ENCODE measurements at regions not wholly inside any gene's neighbourhood (a gene's known extent, or its start where the extent isn't known, plus 50 kb on each side); places are given as distances from the start of the nearest gene placed in this dataset.

DNA sequence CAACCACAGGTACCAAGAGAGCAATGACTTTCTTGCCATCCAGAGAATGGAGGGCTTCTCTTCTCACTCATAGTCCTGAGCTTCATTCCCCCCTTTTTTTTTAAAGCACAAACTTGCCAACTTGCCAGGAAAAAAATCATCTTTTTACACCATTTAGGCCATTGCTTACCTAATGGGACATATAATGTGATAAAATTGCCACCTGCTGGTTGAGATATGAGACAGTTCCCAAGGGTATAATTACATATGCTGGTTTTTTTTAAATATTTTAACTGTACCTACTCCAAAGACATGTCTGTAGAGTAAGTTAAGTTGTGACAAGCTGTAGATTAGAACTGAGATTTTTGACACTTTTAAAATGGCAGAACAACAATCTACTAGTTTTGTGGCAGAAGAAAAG is 519.1 kb upstream of the SEL1L start:
- TF ChIP-seq POLR2A (IDR thresholded peaks at IDR 0.05; ENCODE audit: extremely low read depth, insufficient read length) (no peak), MYC (IDR thresholded peaks at IDR 0.05; ENCODE audit: low read depth, low read length) (no peak)
- TF ChIP-seq, protein P1, sequence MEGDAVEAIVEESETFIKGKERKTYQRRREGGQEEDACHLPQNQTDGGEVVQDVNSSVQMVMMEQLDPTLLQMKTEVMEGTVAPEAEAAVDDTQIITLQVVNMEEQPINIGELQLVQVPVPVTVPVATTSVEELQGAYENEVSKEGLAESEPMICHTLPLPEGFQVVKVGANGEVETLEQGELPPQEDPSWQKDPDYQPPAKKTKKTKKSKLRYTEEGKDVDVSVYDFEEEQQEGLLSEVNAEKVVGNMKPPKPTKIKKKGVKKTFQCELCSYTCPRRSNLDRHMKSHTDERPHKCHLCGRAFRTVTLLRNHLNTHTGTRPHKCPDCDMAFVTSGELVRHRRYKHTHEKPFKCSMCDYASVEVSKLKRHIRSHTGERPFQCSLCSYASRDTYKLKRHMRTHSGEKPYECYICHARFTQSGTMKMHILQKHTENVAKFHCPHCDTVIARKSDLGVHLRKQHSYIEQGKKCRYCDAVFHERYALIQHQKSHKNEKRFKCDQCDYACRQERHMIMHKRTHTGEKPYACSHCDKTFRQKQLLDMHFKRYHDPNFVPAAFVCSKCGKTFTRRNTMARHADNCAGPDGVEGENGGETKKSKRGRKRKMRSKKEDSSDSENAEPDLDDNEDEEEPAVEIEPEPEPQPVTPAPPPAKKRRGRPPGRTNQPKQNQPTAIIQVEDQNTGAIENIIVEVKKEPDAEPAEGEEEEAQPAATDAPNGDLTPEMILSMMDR (IDR thresholded peaks at IDR 0.05; ENCODE audit: low read depth, low read length): no peak
- TF ChIP-seq, protein P2, sequence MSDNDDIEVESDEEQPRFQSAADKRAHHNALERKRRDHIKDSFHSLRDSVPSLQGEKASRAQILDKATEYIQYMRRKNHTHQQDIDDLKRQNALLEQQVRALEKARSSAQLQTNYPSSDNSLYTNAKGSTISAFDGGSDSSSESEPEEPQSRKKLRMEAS (IDR thresholded peaks at IDR 0.05; ENCODE audit: low read depth, low read length): no peak
- no peak for DNase-seq (ENCODE audit: low read depth)

DNA sequence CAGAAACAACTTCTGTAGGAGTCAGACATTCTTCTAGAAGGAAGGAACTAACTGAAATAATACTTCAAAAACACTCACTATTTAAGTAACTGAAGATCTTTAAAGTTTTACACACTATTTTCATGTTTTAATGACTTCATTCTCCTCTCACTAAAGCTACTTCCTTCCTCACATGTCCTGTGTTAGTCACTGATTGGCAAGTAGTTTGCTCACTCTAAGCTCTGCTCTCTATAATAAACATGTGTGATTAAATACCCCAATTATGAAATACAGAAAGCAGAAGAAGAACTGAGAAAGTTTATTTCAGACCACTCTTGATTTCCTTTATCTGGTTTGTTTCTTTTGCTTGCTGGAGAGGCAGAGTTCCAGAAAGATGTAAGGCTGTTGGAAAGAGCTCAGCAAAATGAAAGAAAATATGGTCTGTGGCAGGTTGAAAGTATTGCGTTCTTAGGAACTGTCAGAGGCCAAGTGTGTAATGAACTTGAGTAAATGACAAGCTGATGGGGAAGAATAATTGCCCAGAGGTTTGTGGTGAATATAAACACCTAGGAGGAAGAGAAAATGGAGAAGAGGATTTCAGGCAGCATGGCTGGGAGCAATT is 522.0 kb upstream of the SEL1L start:
- H3K4me3 ChIP-seq (ENCODE audit: low read depth, low read length): no peak overlapping the region
- no peak for TF ChIP-seq POLR2A (IDR thresholded peaks at IDR 0.05; ENCODE audit: extremely low read depth, insufficient read length)
- no peak for TF ChIP-seq MYC (IDR thresholded peaks at IDR 0.05; ENCODE audit: low read depth, low read length)
- TF ChIP-seq, protein P1 (IDR thresholded peaks at IDR 0.05; ENCODE audit: low read depth, low read length): no peak
- TF ChIP-seq, protein P2 (IDR thresholded peaks at IDR 0.05; ENCODE audit: low read depth, low read length): no peak
- no peak for DNase-seq (ENCODE audit: low read depth)

More for the DNA sequence above, 519.1 kb upstream of the SEL1L start:
- H3K4me3 ChIP-seq (ENCODE audit: low read depth, low read length): no peak overlapping the region

DNA sequence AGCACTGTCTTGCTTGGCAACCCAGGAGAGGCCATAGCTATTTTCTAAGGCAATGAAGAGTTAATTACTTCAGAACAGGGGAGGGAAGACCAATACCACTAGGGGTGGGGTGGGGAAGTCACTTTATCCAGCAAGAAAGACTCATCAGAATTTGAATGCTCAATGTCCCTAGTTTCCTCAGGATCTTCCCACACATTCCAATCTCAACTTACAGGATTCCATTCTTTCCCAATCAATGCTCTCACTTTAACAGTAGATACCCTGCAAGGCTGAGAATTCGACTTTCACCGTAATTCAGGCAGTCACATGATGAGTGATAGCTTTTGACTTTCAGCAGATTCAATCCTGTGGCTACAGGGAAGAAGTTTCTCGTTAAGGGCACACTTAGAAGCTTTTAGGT is 526.6 kb upstream of the SEL1L start:
- DNase-seq (ENCODE audit: low read depth): no peak
- TF ChIP-seq, protein P2 (IDR thresholded peaks at IDR 0.05; ENCODE audit: low read depth, low read length): no peak
- TF ChIP-seq, protein P1 (IDR thresholded peaks at IDR 0.05; ENCODE audit: low read depth, low read length): no peak
- no peak overlapping the region for H3K4me3 ChIP-seq (ENCODE audit: low read depth, low read length)

DNA sequence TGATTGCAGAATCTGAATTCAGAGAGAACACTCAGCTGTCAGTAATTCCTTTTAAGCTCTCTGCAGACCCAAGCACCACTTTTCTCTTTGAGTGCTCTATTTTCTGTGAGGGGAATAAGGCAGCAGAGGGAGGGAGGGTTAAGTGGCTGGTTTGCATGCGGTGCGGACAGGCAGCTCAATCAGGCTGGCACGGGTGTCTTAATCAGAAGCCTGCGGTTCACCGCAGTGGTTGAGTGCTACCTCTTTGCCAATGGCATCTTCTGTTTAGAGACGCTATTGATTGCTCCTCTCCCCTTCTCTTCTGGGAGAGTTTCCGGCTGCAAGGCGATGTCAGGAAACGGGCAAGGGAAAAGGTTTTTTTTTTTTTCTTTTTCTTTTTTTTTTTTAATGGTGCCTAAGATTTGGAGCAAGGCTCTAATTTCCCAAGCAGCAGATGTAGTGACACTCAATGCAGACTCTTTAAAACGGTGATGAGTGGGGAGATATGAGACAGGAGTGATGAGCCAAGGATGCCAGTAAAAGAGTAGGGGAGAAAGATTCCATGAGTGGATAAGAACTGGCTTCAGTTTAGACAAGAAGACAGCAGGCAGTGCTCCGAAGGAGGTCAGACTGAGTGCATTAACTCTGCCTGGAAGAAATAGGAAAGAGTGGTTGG is 533.7 kb upstream of the SEL1L start:
- TF ChIP-seq, protein P2 (IDR thresholded peaks at IDR 0.05; ENCODE audit: low read depth, low read length): no peak
- TF ChIP-seq POLR2A (IDR thresholded peaks at IDR 0.05; ENCODE audit: extremely low read depth, insufficient read length) (no peak), MYC (IDR thresholded peaks at IDR 0.05; ENCODE audit: low read depth, low read length) (no peak)
- TF ChIP-seq, protein P1 (IDR thresholded peaks at IDR 0.05; ENCODE audit: low read depth, low read length): no peak
- DNase-seq (ENCODE audit: low read depth): no peak
- no peak overlapping the region for H3K4me3 ChIP-seq (ENCODE audit: low read depth, low read length)

DNA sequence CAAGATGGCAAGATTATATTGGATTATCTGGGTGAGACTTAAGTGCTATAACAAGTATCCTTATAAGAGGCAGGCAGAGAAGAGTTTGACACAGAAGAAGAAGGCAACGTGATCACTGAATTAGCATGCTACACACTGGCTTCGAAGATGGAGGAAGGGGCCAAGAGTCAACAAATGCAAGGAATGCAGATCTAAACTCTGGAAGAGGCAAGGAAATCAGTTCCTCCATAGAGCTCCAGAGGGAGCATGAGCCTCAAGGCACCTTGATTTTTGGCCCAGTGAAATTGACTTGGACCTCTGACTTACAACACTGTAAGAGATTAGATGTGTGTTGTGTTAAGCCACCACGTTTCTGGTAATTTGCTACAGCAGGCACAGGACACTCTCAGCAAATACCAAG is 536.4 kb upstream of the SEL1L start:
- no peak for DNase-seq (ENCODE audit: low read depth)

More for the DNA sequence above, 536.4 kb upstream of the SEL1L start:
- no peak overlapping the region for H3K4me3 ChIP-seq (ENCODE audit: low read depth, low read length)
- TF ChIP-seq, protein P1 (IDR thresholded peaks at IDR 0.05; ENCODE audit: low read depth, low read length): no peak
- TF ChIP-seq, protein P2 (IDR thresholded peaks at IDR 0.05; ENCODE audit: low read depth, low read length): no peak
- TF ChIP-seq POLR2A (IDR thresholded peaks at IDR 0.05; ENCODE audit: extremely low read depth, insufficient read length) (no peak), MYC (IDR thresholded peaks at IDR 0.05; ENCODE audit: low read depth, low read length) (no peak)

Measured in NB4 (cell line).